ENCODE measurements at regions not wholly inside any gene's neighbourhood (a gene's known extent, or its start where the extent isn't known, plus 50 kb on each side); places are given as distances from the start of the nearest gene placed in this dataset.

- H3K27me3 ChIP-seq (ENCODE audit: control insufficient read depth in 3 of 3, insufficient read depth in 3 of 3, low read length in 3 of 3), result peaks cover 0 to 1% (median 0%) of the 10 kb centered on the region in 3 donors
- H3K36me3 ChIP-seq (ENCODE audit: control insufficient read depth in 3 of 3, insufficient read depth in 2 of 3, low read depth in 1 of 3, low read length in 3 of 3), result no peaks in the 10 kb centered on the region
- no peaks in the 10 kb centered on the region for H3K9me3 ChIP-seq (ENCODE audit: control insufficient read depth in 2 of 2, insufficient read depth in 1 of 2, low read depth in 1 of 2, low read length in 1 of 2)
- FAIRE-seq (no peak), DNase-seq (no peak)
- no peak overlapping the region for H3K27ac ChIP-seq (ENCODE audit: low read depth in 1 of 3, low read length in 2 of 3)
- no peaks in the 10 kb centered on the region for H3K4me1 ChIP-seq (ENCODE audit: control insufficient read depth in 3 of 3, insufficient read depth in 2 of 3, low read depth in 1 of 3, low read length in 2 of 3)
- H3K4me3 ChIP-seq (ENCODE audit: low read depth in 1 of 3, low read length in 3 of 3), result no peak overlapping the region
- WGBS, 3 donors, result 48 to 58% (median 49%) methylated on average over 2 of the region's 2 CpGs
Observed at GRCh38 chr5:51990241-51990640, 607.0 kb downstream of the ISL1 start.

GRCh38 chr5:51990661-51991180 lies 607.5 kb downstream of the ISL1 start:
- Histone ChIP-seq H3K36me3 (ENCODE audit: control insufficient read depth in 3 of 3, insufficient read depth in 2 of 3, low read depth in 1 of 3, low read length in 3 of 3) (no peaks in the 10 kb centered on the region), H3K27ac (ENCODE audit: low read depth in 1 of 3, low read length in 2 of 3) (no peak overlapping the region), H3K4me1 (ENCODE audit: control insufficient read depth in 3 of 3, insufficient read depth in 2 of 3, low read depth in 1 of 3, low read length in 2 of 3) (no peaks in the 10 kb centered on the region), H3K4me3 (ENCODE audit: low read depth in 1 of 3, low read length in 3 of 3) (no peak overlapping the region), H3K9me3 (ENCODE audit: control insufficient read depth in 2 of 2, insufficient read depth in 1 of 2, low read depth in 1 of 2, low read length in 1 of 2) (no peaks in the 10 kb centered on the region), H3K27me3 (ENCODE audit: control insufficient read depth in 3 of 3, insufficient read depth in 3 of 3, low read length in 3 of 3) (peaks cover 0 to 1% (median 0%) of the 10 kb centered on the region in 3 donors)
- FAIRE-seq, result no peak
- no peak for DNase-seq
- WGBS, 3 donors, result 36 to 67% (median 52%) methylated on average over 1 of the region's 1 CpG

DNA sequence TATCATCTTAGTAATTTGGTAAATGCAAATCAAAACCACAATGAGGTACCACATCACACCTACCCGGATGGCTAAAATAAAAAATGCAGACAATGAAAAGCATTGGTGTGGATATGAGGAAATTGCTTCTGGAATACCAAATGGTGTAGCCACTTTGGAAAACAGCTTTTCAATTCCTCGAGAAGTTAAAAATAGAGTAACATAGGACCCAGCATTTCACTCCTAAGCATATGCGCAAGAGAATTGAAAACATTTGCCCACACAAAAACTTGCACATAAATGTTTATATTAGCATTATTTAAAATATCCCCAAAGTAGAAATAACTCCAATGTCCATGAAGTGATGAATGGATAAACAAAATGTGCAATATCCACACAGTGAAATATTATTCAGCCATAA lies 608.7 kb downstream of the ISL1 start:
- 73 to 86% (median 79%) methylated on average over 3 of the region's 3 CpGs for WGBS, 3 donors
- Histone ChIP-seq H3K4me3 (ENCODE audit: low read depth in 1 of 3, low read length in 3 of 3) (no peak overlapping the region), H3K4me1 (ENCODE audit: control insufficient read depth in 3 of 3, insufficient read depth in 2 of 3, low read depth in 1 of 3, low read length in 2 of 3) (no peaks in the 10 kb centered on the region), H3K36me3 (ENCODE audit: control insufficient read depth in 3 of 3, insufficient read depth in 2 of 3, low read depth in 1 of 3, low read length in 3 of 3) (no peaks in the 10 kb centered on the region), H3K27ac (ENCODE audit: low read depth in 1 of 3, low read length in 2 of 3) (no peak overlapping the region), H3K27me3 (ENCODE audit: control insufficient read depth in 3 of 3, insufficient read depth in 3 of 3, low read length in 3 of 3) (peaks cover 0 to 1% (median 0%) of the 10 kb centered on the region in 3 donors), H3K9me3 (ENCODE audit: control insufficient read depth in 2 of 2, insufficient read depth in 1 of 2, low read depth in 1 of 2, low read length in 1 of 2) (no peaks in the 10 kb centered on the region)
- FAIRE-seq (no peak), DNase-seq (no peak)

GRCh38 chr5:51995773-51996306 lies 612.6 kb downstream of the ISL1 start:
- 76 to 88% (median 80%) methylated on average over 5 of the region's 5 CpGs for WGBS, 3 donors
- Histone ChIP-seq H3K27ac (ENCODE audit: low read depth in 1 of 3, low read length in 2 of 3) (no peak overlapping the region), H3K4me1 (ENCODE audit: control insufficient read depth in 3 of 3, insufficient read depth in 2 of 3, low read depth in 1 of 3, low read length in 2 of 3) (no peaks in the 10 kb centered on the region), H3K9me3 (ENCODE audit: control insufficient read depth in 2 of 2, insufficient read depth in 1 of 2, low read depth in 1 of 2, low read length in 1 of 2) (no peaks in the 10 kb centered on the region), H3K36me3 (ENCODE audit: control insufficient read depth in 3 of 3, insufficient read depth in 2 of 3, low read depth in 1 of 3, low read length in 3 of 3) (no peaks in the 10 kb centered on the region), H3K27me3 (ENCODE audit: control insufficient read depth in 3 of 3, insufficient read depth in 3 of 3, low read length in 3 of 3) (no peaks in the 10 kb centered on the region), H3K4me3 (ENCODE audit: low read depth in 1 of 3, low read length in 3 of 3) (no peak overlapping the region)
- FAIRE-seq (no peak), DNase-seq (no peak)

DNA sequence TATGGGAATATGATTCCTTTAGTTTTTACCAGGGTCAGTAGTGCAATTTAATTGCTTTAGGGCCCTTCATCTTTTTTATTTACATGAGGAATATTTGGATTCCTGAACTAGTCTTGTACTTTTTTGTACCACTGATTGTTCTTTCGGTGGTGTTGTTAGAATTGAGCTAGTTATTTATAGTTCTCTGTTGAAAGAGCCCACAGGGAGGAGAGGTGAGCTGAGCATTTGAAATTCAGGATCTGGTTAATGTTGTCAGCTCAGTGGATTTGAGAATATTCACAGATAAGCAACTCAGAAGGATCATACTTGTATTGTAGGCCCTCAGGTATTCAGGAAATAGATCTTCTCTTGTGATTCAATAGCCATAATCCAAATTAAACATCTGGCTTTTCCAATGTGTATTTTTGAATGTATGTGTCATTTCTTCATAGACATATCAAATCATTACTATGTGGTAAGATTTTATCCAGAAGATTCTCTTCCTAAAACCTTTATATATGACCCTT lies 613.2 kb downstream of the ISL1 start:
- Histone ChIP-seq H3K9me3 (ENCODE audit: control insufficient read depth in 2 of 2, insufficient read depth in 1 of 2, low read depth in 1 of 2, low read length in 1 of 2) (no peaks in the 10 kb centered on the region), H3K27me3 (ENCODE audit: control insufficient read depth in 3 of 3, insufficient read depth in 3 of 3, low read length in 3 of 3) (no peaks in the 10 kb centered on the region), H3K36me3 (ENCODE audit: control insufficient read depth in 3 of 3, insufficient read depth in 2 of 3, low read depth in 1 of 3, low read length in 3 of 3) (no peaks in the 10 kb centered on the region), H3K27ac (ENCODE audit: low read depth in 1 of 3, low read length in 2 of 3) (no peak overlapping the region), H3K4me3 (ENCODE audit: low read depth in 1 of 3, low read length in 3 of 3) (no peak overlapping the region), H3K4me1 (ENCODE audit: control insufficient read depth in 3 of 3, insufficient read depth in 2 of 3, low read depth in 1 of 3, low read length in 2 of 3) (no peaks in the 10 kb centered on the region)
- WGBS, 3 donors, result 37 to 52% (median 50%) methylated on average over 1 of the region's 1 CpG
- FAIRE-seq (no peak), DNase-seq (no peak)

GRCh38 chr5:51997500-51997899 lies 614.3 kb downstream of the ISL1 start:
- DNase-seq (no peak), FAIRE-seq (no peak)
- no peaks in the 10 kb centered on the region for H3K9me3 ChIP-seq (ENCODE audit: control insufficient read depth in 2 of 2, insufficient read depth in 1 of 2, low read depth in 1 of 2, low read length in 1 of 2)
- H3K36me3 ChIP-seq (ENCODE audit: control insufficient read depth in 3 of 3, insufficient read depth in 2 of 3, low read depth in 1 of 3, low read length in 3 of 3), result no peaks in the 10 kb centered on the region
- H3K4me1 ChIP-seq (ENCODE audit: control insufficient read depth in 3 of 3, insufficient read depth in 2 of 3, low read depth in 1 of 3, low read length in 2 of 3), result no peaks in the 10 kb centered on the region
- H3K27me3 ChIP-seq (ENCODE audit: control insufficient read depth in 3 of 3, insufficient read depth in 3 of 3, low read length in 3 of 3), result no peaks in the 10 kb centered on the region
- H3K27ac ChIP-seq (ENCODE audit: low read depth in 1 of 3, low read length in 2 of 3), result no peak overlapping the region
- H3K4me3 ChIP-seq (ENCODE audit: low read depth in 1 of 3, low read length in 3 of 3), result no peak overlapping the region

DNA sequence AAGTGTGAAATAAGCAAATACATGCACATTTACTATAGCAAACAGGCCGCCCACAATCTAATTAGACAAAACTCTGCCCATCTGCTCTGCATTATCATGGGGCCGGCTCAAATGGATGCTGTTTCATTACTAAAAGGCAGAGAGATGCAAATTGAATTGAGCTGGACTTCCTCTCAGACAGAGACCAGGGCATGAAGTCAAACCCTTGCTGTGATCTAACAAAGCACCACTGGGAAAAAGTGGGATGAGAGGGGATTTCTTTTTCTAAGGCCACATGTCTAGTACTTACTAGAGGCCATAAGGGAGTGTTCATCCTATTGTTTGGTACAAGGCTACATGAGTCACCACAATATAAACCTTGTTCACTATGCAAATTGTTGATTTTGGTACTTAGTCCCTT lies 614.7 kb downstream of the ISL1 start:
- Histone ChIP-seq H3K4me1 (ENCODE audit: control insufficient read depth in 3 of 3, insufficient read depth in 2 of 3, low read depth in 1 of 3, low read length in 2 of 3) (no peaks in the 10 kb centered on the region), H3K4me3 (ENCODE audit: low read depth in 1 of 3, low read length in 3 of 3) (no peak overlapping the region), H3K27me3 (ENCODE audit: control insufficient read depth in 3 of 3, insufficient read depth in 3 of 3, low read length in 3 of 3) (no peaks in the 10 kb centered on the region), H3K27ac (ENCODE audit: low read depth in 1 of 3, low read length in 2 of 3) (no peak overlapping the region), H3K9me3 (ENCODE audit: control insufficient read depth in 2 of 2, insufficient read depth in 1 of 2, low read depth in 1 of 2, low read length in 1 of 2) (no peaks in the 10 kb centered on the region), H3K36me3 (ENCODE audit: control insufficient read depth in 3 of 3, insufficient read depth in 2 of 3, low read depth in 1 of 3, low read length in 3 of 3) (no peaks in the 10 kb centered on the region)
- DNase-seq, result no peak
- WGBS, 3 donors, result 80 to 87% (median 86%) methylated on average over 2 of the region's 2 CpGs
- FAIRE-seq, result no peak

DNA sequence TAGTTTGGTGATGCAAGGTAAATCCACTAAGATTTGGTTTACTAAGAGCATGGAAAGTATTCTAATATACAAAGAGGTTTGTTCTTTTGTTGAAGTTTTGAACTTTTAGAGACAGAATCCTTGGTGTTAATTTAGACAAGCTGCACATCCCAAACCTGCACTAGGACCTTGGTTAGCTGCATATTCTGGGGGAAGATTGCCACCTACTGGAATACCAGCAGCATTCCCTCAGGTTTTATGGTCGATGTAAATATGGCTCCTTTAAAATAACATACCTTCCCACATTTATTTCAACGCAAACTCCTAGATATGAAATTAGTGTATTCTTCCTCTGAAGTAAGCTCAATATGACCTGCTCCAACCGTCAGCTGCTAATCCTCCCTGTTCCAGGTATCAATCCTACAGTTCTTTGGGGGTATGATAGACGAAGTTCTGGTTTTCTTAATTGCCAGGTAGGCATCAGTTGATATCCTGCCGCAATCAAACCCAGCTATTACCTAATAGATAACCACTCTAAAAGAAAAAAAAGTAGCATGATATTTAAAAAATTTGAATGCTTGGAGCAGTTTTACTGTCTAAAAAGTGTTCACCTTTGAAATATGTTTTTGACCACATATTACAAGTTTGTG lies 624.1 kb downstream of the ISL1 start:
- H3K9me3 ChIP-seq (ENCODE audit: control insufficient read depth in 2 of 2, insufficient read depth in 1 of 2, low read depth in 1 of 2, low read length in 1 of 2), result no peaks in the 10 kb centered on the region
- H3K27ac ChIP-seq (ENCODE audit: low read depth in 1 of 3, low read length in 2 of 3), result no peak overlapping the region
- no peak overlapping the region for H3K4me3 ChIP-seq (ENCODE audit: low read depth in 1 of 3, low read length in 3 of 3)
- no peaks in the 10 kb centered on the region for H3K4me1 ChIP-seq (ENCODE audit: control insufficient read depth in 3 of 3, insufficient read depth in 2 of 3, low read depth in 1 of 3, low read length in 2 of 3)
- WGBS, 3 donors, result 5 to 24% (median 19%) methylated on average over 5 of the region's 5 CpGs
- no peaks in the 10 kb centered on the region for H3K36me3 ChIP-seq (ENCODE audit: control insufficient read depth in 3 of 3, insufficient read depth in 2 of 3, low read depth in 1 of 3, low read length in 3 of 3)
- no peak for FAIRE-seq
- DNase-seq, result peak; percentile 40 to 53
- H3K27me3 ChIP-seq (ENCODE audit: control insufficient read depth in 3 of 3, insufficient read depth in 3 of 3, low read length in 3 of 3), result no peaks in the 10 kb centered on the region

- DNase-seq, result no peak
- no peak for FAIRE-seq
- H3K9me3 ChIP-seq (ENCODE audit: control insufficient read depth in 2 of 2, insufficient read depth in 1 of 2, low read depth in 1 of 2, low read length in 1 of 2), result no peaks in the 10 kb centered on the region
- H3K36me3 ChIP-seq (ENCODE audit: control insufficient read depth in 3 of 3, insufficient read depth in 2 of 3, low read depth in 1 of 3, low read length in 3 of 3), result no peaks in the 10 kb centered on the region
- 67 to 90% (median 78%) methylated on average over 2 of the region's 2 CpGs for WGBS, 3 donors
- H3K4me3 ChIP-seq (ENCODE audit: low read depth in 1 of 3, low read length in 3 of 3), result no peak overlapping the region
- H3K27ac ChIP-seq (ENCODE audit: low read depth in 1 of 3, low read length in 2 of 3), result no peak overlapping the region
- H3K4me1 ChIP-seq (ENCODE audit: control insufficient read depth in 3 of 3, insufficient read depth in 2 of 3, low read depth in 1 of 3, low read length in 2 of 3), result peaks cover 0 to 6% (median 4%) of the 10 kb centered on the region in 3 donors
- H3K27me3 ChIP-seq (ENCODE audit: control insufficient read depth in 3 of 3, insufficient read depth in 3 of 3, low read length in 3 of 3), result no peaks in the 10 kb centered on the region
Observed at GRCh38 chr5:52010454-52010853, 627.2 kb downstream of the ISL1 start.

All from small intestine (tissue), 7 donors.